DOHH2 (cell line): ENCODE measurements at regions not wholly inside any gene's neighbourhood (a gene's known extent, or its start where the extent isn't known, plus 50 kb on each side); places are given as distances from the start of the nearest gene placed in this dataset.

Source experiments
- EZH2phosphoT487 ChIP-seq: fragments of 200-600 bp; sonication (generic); IDR thresholded peaks from 2 replicates; pipeline ENCODE4 v1.6.1; 2017; ENCODE audit warnings: borderline replicate concordance, mild to moderate bottlenecking, antibody characterized with exemption, low read length, moderate library complexity, mixed read lengths
- TF ChIP-seq, protein P1 (sequence below): fragments of 200-600 bp; sonication (generic); IDR thresholded peaks from one replicate; pipeline ENCODE4 v1.5.1; 2014; ENCODE audit warnings: antibody characterized with exemption, mild to moderate bottlenecking, low read depth, low read length; ENCODE audit not compliant: poor library complexity, severe bottlenecking

DNA sequence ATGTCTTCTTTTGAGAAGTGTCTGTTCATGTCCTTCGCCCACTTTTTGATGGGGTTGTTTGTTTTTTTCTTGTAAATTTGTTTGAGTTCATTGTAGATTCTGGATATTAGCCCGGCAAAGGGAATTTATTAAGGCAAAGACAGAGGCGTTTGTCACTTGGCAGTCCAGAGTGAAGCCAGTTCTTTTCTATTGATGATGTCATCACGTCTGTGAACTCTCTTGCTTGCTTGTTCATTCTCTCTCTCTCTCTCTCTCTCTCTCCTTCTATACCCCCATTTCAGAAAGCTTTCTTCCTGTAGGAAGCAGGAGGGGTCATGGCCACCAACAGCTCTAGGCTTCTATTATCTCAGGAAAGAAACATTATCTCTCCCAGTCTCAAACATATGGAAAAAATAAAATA lies 291.3 kb downstream of the OMA1 start:
- TF ChIP-seq, protein P1, sequence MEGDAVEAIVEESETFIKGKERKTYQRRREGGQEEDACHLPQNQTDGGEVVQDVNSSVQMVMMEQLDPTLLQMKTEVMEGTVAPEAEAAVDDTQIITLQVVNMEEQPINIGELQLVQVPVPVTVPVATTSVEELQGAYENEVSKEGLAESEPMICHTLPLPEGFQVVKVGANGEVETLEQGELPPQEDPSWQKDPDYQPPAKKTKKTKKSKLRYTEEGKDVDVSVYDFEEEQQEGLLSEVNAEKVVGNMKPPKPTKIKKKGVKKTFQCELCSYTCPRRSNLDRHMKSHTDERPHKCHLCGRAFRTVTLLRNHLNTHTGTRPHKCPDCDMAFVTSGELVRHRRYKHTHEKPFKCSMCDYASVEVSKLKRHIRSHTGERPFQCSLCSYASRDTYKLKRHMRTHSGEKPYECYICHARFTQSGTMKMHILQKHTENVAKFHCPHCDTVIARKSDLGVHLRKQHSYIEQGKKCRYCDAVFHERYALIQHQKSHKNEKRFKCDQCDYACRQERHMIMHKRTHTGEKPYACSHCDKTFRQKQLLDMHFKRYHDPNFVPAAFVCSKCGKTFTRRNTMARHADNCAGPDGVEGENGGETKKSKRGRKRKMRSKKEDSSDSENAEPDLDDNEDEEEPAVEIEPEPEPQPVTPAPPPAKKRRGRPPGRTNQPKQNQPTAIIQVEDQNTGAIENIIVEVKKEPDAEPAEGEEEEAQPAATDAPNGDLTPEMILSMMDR: no peak
- no peak for TF ChIP-seq EZH2phosphoT487
